Liver (tissue), 3 donors: ENCODE measurements at regions not wholly inside any gene's neighbourhood (a gene's known extent, or its start where the extent isn't known, plus 50 kb on each side); places are given as distances from the start of the nearest gene placed in this dataset.

Source experiments
- ATF3 ChIP-seq: IDR thresholded peaks from 2 replicates; pipeline ENCODE4 v1.6.1; 2016; ENCODE audit warnings: antibody characterized with exemption
- CTCF ChIP-seq: fragments of 150-350 bp; IDR thresholded peaks from 2 replicates; pipeline ENCODE4 v1.5.1; 2017; ENCODE audit warnings: improper control_type of control experiment, low read depth, low read length; ENCODE audit not compliant: missing input control
- FOXA1 ChIP-seq: IDR thresholded peaks from 2 replicates; pipeline ENCODE4 v1.6.1; 2016; ENCODE audit warnings: antibody characterized with exemption
- FOXA2 ChIP-seq: IDR thresholded peaks from 2 replicates; pipeline ENCODE4 v1.6.1; 2016; ENCODE audit warnings: antibody characterized with exemption
- HNF4G ChIP-seq: IDR thresholded peaks from 2 replicates; pipeline ENCODE4 v1.6.1; 2016; ENCODE audit warnings: antibody characterized with exemption
- JUND ChIP-seq, 2 donors: IDR thresholded peaks; 2 replicates each; pipeline ENCODE4 v1.6.1; 2016; ENCODE audit warnings: antibody characterized with exemption in 2 of 2
- MAX ChIP-seq: IDR thresholded peaks from 2 replicates; pipeline ENCODE4 v1.6.1; 2016; ENCODE audit warnings: antibody characterized with exemption
- NR2F2 ChIP-seq: IDR thresholded peaks from 2 replicates; pipeline ENCODE4 v1.6.1; 2016; ENCODE audit warnings: antibody characterized with exemption
- RAD21 ChIP-seq, 2 donors: IDR thresholded peaks; 2 replicates each; pipeline ENCODE4 v1.6.1; 2016; ENCODE audit warnings: antibody characterized with exemption in 2 of 2, mild to moderate bottlenecking in 2 of 2
- REST ChIP-seq: IDR thresholded peaks from 2 replicates; pipeline ENCODE4 v1.6.1; 2016; ENCODE audit warnings: antibody characterized with exemption, mild to moderate bottlenecking
- SP1 ChIP-seq: IDR thresholded peaks from 2 replicates; pipeline ENCODE4 v1.6.1; 2018; ENCODE audit warnings: antibody characterized with exemption, mild to moderate bottlenecking
- TAF1 ChIP-seq: conservative IDR thresholded peaks from 2 replicates; pipeline ENCODE4 v1.6.1; 2016; ENCODE audit warnings: antibody characterized with exemption, mild to moderate bottlenecking
- YY1 ChIP-seq: IDR thresholded peaks from 2 replicates; pipeline ENCODE4 v1.6.1; 2016; ENCODE audit warnings: antibody characterized with exemption, mild to moderate bottlenecking
- ZBTB33 ChIP-seq: IDR thresholded peaks from 2 replicates; pipeline ENCODE4 v1.6.1; 2016; ENCODE audit warnings: antibody characterized with exemption
- donor health status: healthy.
- donor health status: healthy.

- TF ChIP-seq CTCF (no peak), SP1 (no peak), YY1 (no peak), NR2F2 (no peak), MAX (no peak), FOXA1 (no peak), TAF1 (no peak), RAD21 (IDR thresholded peaks at IDR 0.05) (no peak), JUND (IDR thresholded peaks at IDR 0.05) (no peak), ZBTB33 (no peak), FOXA2 (no peak), HNF4G (no peak), REST (no peak), ATF3 (no peak)
Measured at GRCh38 chr5:136763548-136763947, 398.2 kb upstream of the TRPC7 start.
